ENCODE measurements at regions not wholly inside any gene's neighbourhood (a gene's known extent, or its start where the extent isn't known, plus 50 kb on each side); places are given as distances from the start of the nearest gene placed in this dataset.
"Not testable (repeated sequence)": the region's sequence is repeated elsewhere in the genome, so short reads cannot be mapped to it uniquely, and the experiment has no call there.

DNA sequence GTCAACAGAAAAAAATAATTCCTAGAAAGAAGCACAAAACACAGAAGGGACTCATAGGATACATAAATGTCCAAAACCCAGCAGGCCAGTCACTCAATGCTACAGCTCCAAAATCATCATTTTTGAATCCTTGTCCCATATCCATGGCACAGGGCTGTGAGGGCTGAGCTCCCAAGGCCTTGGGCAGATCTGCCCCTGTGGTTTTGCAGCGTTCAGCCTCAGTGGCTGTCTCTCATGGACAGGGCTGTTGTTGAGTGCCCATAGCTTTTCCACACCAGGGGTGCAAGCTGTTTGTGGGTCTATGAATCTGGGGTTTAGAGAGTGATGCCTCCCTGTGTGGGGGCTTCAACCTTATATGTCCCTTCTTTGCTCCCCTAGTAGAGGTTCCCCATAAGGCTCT, 243.2 kb downstream of the CWH43 start:
- DNase-seq, result not testable (repeated sequence)

GRCh38 chr4:49229713-49230112, 243.6 kb downstream of the CWH43 start:
- DNase-seq, result not testable (repeated sequence)

GRCh38 chr4:49233346-49233745, 247.3 kb downstream of the CWH43 start:
- DNase-seq, result not testable (repeated sequence)

- DNase-seq, result not testable (repeated sequence)
Observed at GRCh38 chr4:49233749-49234148, 247.7 kb downstream of the CWH43 start.

DNA sequence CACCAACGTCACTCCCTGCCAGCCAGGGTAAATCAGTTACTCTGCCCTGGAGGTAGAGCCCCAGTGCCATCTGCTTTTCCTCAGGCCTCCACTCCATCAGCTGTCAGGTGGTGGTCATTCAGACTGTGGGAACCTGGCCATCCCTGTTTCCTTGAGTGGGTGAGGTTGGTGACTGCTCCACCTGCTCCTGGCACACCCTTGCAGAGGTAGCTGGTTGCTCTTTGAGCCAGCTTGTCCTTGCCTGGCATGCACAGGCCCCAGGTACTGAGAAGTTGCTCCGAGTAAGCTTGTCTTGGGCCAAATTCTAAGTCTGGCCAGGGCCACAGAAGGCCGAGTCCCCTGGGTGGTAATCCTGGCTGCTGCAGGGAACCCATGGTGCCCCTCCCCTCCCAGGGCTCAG, 248.3 kb downstream of the CWH43 start:
- DNase-seq, result not testable (repeated sequence)

GRCh38 chr4:49235413-49236160, 249.5 kb downstream of the CWH43 start:
- not testable (repeated sequence) for DNase-seq

- DNase-seq, result not testable (repeated sequence)
Observed at GRCh38 chr4:49236474-49236873, 250.4 kb downstream of the CWH43 start.

GRCh38 chr4:49241295-49241694, 255.2 kb downstream of the CWH43 start:
- not testable (repeated sequence) for DNase-seq

DNA sequence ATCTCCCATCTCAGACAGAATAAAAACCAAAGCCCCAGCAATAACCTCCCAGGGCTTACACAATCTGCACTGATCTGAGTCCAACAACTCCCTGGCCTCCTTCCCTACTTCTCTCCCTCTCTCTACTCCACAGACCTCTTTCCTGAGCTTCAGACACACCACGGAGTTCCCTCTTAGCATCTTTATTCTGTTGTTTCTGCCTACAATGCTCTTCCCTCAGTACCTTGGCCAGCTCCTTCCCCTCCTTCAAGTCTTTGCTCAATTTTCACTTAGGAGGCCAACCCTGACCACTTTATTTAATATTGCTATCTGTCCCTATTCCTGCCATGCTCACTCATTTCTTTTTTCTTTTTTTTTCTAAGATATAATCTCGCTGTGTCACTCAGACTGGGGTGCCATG, 276.7 kb downstream of the CWH43 start:
- DNase-seq, result not testable (repeated sequence)

GRCh38 chr4:49270435-49270834, 284.4 kb downstream of the CWH43 start:
- not testable (repeated sequence) for DNase-seq

DNA sequence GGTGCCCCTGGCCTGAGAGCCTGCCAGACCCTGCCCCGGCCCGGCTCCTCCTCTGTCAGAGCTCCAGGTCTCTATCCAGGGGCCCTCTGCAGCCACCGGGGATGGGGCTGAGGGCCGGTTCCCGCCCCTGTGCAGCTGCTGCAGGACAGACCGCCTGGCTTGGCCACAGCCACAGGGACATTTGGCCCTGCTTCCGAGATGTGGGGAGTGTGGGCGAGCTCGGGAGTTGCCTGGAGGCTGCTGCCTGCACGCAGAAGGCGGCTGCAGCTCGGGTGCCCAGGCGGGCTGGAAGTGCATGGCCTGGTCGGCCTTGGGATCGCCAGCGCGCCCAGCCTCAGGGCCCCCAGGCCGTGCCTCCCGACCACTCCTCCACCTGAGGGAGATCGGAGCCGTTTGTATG, 284.8 kb downstream of the CWH43 start:
- DNase-seq, result not testable (repeated sequence)

DNA sequence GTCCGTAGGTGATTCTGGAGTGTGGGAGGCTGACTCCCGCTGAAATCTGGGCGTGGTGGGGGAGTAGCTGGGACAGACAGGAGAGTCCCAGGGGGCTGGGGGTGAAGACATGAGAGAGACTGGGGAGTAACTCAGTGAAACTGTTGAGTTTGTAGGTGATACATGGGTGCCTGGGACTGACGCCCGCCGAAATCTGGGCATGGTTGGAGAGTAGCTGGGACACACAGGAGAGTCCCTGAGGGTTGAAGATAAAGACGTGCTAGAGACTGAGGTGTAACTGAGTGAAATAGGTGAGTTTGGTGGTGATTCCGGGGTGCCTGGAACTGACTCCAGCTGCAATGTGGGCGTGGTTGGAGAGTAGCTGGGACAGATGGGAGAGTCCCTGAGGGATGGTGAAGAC, 299.8 kb downstream of the CWH43 start:
- DNase-seq, result not testable (repeated sequence)

DNA sequence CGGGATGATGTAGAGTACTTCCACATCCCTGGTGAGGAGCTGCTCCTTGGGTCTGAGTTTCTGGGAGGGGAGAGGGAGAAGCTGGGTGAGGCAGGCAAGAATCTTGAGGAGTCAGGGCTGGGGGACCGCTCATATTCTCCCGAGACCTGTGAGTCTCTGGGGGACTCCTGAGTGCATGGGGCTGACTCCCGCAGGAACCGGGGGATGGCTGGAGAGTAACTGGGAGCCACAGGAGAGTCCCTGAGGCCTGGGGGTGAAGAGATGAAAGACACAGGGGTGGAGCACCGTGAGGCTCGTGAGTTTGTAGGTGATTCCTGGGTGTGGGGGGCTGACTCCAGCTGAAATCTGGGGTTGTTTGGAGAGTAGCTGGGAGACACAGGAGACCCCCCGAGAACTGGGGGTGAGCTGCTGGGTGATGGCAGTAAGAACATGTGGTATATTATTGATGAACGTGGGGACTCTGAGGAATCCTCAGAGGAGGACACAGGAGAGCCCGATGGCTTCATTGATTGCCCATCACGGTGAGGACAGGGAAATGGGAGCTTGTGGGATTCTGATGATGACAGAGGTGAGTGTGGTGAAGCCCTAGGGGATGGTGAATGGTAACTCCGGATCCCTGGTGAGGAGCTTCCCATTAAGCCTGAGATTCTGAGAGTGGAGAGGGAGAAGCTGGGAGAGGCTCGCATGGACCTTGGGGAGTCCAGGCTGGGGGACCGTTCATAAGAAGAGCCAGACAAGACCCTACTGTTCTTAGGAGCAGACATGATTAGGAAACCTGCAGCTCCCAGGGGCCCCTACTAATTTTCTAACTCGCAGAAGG, 301.1 kb downstream of the CWH43 start:
- peak; percentile 12 for DNase-seq

- DNase-seq, result peak; percentile 8
Observed at GRCh38 chr4:49287893-49288292, 301.8 kb downstream of the CWH43 start.

- DNase-seq, result not testable (repeated sequence)
Observed at GRCh38 chr4:49288796-49289195, 302.7 kb downstream of the CWH43 start.

DNA sequence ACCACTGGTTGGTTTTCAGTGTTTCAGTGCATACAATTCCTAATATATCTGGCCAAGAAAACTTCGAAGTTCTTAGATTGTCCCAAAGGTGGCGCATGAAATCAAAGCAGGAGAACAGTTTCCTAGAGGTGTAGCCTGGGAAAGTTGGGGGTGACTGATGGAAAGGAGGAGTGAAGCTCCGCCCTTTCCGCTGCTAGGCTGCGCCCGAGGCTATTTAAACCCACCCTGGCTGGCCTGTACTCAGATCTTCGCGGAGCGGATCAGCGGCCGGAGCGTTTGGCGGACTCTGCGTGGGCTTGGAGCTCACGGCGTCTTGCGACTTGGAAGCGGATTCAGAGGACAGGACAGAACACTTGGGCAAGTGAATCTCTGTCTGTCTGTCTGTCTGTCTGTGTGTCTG, 328.7 kb downstream of the CWH43 start:
- DNase-seq, result not testable (repeated sequence)

GRCh38 chr4:49320725-49321410, 334.8 kb downstream of the CWH43 start:
- DNase-seq, result not testable (repeated sequence)

GRCh38 chr4:49321511-49322300, 335.6 kb downstream of the CWH43 start:
- DNase-seq, result not testable (repeated sequence)

- DNase-seq, result not testable (repeated sequence)
Observed at GRCh38 chr4:49322610-49323572, 336.8 kb downstream of the CWH43 start.

- DNase-seq, result not testable (repeated sequence)
Observed at GRCh38 chr4:49323573-49323940, 337.5 kb downstream of the CWH43 start.
